ENCODE measurements at regions not wholly inside any gene's neighbourhood (a gene's known extent, or its start where the extent isn't known, plus 50 kb on each side); places are given as distances from the start of the nearest gene placed in this dataset.

DNA sequence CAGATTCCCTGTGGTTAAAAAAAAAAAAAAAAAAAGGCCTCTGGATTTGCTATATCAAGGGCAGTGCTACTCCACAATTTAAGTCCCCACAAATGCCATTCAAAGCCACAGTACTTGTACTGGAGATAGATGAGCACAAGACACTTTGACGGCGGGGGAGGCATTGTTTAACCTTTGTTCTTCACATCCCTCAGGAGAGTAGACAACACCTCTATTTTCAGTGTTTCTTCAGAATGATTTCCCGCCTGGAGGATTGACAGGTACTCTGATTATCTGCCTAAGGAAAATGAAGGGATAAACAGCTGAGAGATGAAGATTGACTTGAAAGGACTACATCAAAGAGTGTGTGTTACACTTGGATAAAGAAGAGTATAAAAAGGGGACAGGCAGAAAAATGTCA lies 58.7 kb downstream of the OTOL1 start:
- no peak for DNase-seq

DNA sequence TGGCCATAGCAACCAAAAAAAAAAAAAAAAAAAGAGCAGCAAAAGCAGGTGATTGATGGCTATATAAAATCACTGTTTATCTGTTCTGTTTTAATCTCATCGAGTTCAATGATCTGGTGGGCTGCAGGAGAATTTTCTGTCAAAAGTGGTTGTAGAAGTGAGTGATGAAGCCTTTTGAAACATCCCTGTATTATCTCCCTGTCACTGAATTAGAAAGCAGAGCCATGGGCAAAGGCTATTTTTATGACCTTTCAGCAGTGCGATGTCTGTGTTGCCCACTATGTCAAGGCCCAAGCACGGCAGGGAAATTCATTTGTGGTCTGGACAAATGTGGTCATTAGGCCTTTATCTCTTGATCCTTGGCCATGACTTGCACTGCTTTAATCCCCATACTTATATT lies 59.9 kb downstream of the OTOL1 start:
- DNase-seq: no peak

DNA sequence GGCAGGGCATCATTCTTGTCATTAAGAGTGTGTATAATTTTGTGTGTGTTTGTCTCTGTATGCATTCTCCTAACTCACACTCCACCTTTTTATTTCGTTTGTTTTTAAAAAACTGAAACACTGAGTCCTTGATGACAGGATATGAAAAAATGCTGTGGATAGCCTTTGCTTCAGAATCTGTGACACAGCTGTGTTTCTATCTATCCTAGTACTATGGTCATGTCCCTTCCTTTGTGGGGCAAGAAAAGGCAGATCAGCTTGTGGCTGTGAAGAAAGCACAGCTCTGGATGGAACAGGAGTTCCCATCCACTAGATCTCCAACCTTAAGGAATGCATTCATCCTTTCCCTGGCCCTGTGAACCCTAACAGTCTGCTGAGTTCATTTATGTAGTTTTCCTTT lies 60.3 kb downstream of the OTOL1 start:
- DNase-seq: no peak

DNA sequence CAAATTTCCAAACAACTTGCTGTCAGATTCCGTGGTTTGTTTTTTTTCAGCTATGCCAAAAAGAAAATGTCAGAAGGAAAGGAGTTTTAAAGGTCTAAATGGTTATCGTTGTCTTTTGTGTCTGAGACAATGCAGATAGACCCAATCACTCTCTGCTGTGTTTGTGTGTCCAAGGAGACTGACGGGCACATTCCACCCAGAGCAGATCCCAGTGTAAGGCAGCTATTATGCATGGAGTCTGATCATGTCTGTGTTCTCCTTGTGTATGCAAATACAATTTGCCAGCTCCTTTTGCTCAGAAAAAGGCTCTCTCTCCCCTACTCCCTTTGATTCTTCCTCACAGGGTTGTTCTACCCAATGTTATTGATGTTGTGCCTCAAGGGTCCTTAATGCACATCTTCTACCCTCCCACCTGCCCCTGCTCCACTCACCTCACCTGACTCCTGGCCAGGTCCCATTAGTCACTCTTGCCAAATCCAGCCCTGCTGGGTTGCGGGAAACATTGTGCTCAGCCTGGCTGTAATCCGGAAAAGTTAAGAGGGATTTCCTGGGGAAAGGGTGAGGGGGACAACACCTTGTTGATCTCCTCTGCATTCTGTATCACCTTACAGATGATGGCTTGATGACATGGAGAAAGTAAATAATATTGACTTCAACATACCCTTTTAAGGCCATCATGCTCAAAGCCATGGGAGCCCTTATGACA lies 61.0 kb downstream of the OTOL1 start:
- DNase-seq: no peak

DNA sequence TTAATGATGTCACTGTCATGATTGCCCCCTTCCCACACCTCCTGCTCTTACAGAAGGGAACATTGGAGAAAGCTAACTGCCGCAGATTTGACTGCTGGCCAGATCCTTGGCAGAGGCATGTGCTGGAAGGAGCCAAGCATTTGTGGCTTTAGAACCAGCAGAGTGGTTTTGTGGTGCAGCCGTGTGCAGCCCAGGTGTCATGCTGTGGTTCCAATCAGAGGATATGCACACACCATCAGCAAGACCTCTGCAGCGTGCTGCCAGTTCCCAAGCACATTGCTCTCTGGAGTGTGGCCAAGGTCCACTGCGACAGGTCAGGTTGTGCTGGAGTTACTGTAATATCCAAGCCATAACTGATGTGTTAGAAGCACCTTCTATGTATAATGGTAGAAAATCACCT lies 61.6 kb downstream of the OTOL1 start:
- DNase-seq: no peak

DNA sequence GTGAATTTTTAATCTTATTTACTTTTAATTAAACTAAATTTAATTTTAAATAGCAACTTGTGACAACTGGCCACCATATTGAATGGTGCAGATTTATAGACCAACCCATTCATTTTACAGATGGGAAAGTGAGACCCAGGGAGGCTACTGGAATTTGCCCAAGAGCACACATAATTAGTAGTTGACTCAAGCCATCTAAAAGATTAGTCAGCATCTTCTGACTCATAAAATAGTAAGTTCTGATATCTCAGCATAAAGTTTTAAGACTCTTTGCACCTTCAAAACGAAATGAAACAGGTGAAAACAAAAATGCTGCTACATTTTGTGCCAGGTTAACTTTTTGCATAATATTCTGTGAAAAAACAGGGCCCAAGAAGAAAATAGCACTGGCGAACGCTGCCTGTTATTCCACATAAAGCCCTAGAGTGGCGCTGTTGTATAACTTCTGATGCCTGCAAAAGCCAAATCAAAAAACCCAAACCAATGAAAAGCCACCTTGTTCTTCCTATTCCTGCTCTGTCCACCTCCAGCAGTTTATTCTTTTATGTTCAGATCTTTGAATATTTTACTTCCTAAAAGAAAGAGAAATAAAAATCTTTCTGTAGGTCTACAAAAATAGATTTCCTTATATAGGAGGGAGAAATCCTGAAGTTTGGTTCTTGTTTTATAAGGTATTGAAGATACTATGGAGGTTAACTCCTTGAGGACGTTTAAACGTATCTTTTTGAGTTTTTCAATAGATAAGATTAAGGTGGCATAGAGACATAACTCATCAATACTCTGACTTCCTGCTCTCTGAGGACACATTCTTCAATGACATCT lies 62.8 kb downstream of the OTOL1 start:
- DNase-seq: no peak

DNA sequence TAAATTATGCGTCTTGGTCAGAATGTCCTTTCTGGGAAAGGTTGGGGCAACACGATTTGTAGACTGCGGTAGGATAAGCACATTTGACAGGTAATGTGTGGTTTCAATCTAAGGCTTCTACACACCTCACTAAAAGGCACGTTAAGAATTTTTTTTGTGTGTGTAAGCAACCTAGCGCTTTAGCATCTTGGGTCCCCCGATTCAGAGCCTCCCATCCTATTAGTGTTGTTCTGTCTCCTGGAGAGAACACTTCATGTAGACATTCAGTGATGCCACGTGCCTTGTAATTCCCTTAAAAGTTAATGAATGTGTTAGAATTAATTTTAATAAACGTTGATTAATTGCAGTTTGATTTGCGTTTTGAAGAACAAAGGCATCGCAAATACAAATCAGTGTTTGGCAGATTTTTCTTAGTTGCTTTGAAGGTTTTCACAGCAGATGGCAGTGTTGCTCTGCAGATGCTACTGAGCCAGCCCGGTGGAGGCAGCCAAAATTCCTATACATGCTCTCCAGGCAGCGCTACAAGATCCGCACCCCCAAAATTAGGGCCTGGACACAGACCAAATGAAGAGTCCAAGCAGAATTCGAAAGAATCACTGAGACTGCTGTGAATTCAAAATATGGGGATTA lies 63.5 kb downstream of the OTOL1 start:
- DNase-seq: no peak

DNA sequence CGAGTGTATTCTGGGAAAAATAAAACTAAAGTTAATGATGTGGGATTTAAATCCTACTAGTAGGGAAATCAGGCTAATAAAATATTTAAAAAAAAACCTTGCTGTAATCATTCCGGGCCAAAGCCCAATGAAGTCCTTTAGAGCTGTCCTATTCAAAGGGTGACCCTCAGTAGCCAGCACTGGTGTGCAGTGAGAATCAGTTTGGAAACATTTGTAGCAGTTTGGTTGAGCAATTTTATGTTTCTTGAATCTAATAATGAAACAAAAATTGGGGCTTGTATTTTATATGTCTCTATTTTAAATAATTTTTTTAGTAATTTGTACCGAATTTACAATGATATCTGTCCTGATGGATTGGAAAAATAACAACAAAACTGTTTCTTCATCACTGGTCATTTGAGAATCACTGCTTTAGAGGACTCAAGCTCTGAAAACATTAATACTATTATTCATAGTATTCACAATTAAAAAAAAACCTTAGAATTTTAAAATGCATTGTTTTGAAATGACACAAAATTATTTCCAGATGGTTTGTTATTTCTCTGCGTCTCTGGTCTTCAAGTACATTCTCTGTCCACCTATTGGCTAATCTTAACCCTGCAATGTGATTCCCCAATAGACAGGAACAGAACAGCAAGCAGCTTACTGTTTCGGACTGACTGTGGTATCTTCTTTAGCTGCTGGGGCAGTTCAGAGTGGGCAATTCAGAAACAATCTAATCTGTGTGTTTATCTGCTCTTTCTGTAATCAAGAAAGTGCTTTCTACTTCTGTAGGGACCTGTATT lies 71.2 kb downstream of the OTOL1 start:
- DNase-seq: no peak

DNA sequence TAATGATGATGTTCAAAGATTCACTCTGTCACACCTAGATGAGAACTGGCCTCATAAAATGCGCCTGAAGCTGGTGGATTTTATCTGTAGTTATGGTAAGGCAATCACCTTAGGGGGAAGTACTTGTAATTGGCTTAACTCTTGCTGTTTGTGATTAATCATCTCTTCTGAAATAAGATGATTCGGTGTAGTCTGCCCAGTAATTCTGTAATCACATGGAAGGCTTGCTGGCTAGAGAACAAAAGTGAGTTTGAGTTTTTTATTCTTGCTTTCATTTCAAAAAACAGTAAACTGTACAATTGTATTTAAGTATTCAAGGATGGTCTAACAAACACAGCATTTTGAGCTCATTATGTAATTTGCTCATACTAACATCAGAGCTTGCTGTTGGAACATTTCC lies 72.1 kb downstream of the OTOL1 start:
- DNase-seq: no peak

DNA sequence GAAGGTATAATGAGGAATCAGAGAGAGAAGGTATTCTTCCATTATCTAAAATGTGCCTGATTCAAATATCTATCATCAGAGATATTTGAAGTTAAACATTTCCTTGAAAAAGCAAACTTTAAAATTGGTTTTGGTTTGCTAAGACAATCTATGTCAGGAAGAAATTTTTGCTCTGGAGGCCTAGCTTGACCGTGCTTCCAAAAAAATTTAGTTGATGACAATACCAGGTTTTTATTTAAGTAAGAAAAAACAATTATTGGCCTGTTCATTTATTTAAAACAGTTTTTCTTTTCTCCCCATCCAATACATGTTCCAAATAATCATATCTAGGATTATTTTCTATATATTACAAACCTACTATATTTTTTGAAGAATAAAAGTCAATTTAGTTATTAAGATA lies 75.3 kb downstream of the OTOL1 start:
- no peak for DNase-seq

DNA sequence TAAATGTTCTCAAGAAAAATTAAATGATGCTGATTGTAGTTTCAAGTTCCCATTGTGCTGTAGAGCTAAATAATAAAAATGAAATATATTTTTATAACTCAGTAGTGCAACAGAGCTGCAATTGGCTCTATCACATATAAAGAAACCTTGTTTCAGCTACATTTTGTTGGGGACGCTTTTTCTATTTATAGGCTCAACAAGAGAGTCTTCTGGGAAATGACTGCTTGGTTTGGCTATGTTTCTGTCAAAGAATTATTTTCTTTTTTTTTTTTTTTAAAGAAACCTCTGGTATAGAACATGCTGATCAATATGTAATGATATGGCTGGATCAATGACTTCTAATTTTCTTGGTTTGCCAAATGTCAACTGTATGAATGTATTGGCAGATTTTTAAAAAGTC lies 76.5 kb downstream of the OTOL1 start:
- no peak for DNase-seq

DNA sequence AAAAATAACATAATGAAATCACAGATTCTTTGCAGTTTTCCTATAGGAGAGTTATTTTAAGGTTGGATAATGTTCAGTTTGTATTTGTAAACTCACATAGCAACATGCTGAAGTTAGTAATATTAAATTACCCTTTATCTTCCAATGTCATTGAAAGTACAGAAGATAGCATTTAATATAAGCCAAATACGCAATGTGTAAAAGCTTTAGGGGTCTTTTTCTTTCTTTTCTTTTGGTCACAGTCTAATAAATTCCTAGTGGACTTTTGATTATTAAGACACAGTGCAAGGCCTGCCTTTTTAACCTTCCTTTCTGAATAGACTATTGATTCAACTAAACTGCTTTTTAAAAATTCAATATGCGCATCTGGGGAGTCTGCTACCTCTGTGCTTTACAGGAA lies 79.3 kb downstream of the OTOL1 start:
- DNase-seq: no peak

DNA sequence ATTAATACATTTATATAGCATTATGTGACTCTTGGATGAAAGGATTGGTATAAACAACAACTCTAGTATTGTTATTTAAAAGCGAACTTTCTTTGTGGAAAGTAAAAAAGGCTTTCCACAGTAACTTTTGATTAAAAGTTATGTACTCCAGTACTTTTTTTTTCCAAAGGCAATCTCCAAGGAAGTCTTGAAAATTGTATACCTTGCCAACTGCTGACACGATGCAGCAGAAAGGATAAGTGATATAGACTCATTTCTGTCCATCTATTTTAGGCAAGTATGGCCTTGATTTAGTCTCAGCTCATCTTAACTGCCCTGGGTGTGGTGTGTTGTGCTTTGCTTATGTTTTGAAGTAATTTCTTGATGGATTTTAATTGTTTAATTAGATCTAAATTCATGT lies 79.7 kb downstream of the OTOL1 start:
- DNase-seq: no peak

DNA sequence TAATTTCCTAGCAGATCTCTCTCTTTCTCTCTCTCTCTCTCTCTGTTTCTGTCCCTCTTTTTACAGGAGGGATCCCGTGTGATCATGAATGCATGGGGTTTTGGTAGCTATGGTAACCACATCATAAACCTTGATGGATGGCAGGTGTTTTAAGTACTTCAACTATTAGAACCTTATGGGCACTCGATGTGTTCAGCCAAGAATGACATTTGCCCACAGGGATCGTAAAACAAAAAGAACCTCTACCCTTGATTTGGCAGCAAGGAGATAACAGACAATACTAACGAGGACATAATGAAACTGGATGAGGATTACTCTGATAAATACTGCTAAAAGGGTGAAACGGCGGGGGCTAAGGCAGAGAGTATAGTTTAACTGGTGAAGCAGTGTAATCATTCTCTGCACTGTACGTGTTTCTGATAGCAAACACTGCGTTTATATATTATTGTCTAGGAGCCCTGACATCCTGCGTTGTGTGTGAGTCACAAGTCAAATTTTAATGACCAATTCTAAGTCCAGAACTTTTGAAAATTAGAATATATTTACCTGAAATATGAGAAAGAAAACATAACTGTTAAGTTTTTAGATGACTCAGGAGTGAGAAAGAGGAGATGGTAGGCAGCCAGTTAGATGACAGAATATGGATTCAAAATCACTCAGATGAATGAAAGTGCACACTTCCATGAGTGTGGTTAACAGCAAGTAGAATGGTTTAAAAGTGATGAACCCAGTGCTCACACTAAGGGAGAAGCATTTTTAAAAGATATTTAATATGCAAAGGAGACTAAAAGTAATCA lies 80.3 kb downstream of the OTOL1 start:
- DNase-seq: no peak

DNA sequence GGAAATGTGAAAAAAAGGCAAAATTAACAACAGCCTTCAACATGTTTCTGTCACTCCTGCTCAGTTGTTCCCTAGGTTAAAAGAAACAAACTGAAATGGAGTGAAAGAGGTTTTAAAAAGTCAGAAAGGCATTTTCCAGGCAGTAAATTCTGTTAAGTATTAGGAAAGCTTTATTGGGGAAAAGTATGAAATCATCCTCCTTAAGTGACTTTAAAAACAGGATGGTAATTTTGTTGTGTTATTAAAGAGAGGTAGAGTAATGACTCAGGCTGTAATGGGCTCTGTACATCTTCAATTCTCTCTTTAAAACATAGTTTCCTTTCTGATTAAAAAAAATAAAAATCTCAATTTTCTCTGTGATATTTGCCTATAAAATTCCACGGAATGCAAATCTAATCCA lies 81.1 kb downstream of the OTOL1 start:
- DNase-seq: no peak

DNA sequence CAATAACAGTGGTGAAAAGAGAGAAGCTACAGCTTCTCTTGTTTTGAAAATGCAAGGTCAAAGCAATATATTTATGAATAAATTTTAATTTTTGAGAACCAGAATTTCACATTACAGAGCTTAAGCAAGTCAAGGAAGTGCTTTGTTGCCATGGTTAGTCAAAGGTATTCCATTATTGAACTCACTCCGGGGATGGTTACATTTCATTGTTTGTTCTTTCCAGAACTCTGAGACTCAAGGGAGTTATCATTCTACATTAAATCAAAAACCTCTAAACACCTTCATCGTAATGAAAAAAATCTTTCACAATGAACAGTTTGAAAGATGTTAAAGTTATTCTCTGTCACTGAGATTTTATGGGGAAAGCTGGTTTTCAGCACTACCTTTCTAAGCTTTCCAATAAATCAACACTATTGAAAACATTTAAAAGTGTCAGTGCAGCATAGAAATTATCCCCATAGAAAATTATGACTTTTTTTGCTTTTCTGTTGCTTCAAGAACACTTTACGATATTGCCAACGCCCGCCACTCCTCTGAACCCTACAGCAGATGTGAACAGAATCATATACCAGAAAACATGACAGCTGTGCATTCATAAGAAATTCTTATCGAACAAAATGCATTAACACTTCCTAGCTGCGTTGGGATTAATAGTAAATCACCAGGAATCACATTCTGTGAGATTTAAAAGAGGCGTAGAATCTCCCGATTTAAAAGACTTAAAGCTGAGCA lies 83.0 kb downstream of the OTOL1 start:
- no peak for DNase-seq

DNA sequence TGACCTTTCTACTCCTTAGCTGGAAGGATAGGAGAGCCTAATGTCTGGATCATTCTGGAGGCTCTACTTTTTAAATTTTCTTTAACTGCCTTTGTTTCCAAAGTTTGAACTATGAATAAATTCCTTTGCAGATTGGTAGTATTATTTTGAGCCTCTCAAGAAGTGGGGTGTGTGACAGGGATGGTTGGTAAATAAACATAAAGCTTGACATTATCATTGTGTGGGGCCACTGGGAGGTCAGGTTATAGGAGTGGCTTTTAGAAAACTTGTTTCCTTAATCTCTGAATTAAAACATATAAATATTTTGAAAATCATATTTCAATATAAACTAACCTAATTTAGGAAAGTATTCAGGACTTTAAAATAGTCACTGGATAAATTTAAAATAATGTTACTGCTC lies 89.3 kb downstream of the OTOL1 start:
- no peak for DNase-seq

DNA sequence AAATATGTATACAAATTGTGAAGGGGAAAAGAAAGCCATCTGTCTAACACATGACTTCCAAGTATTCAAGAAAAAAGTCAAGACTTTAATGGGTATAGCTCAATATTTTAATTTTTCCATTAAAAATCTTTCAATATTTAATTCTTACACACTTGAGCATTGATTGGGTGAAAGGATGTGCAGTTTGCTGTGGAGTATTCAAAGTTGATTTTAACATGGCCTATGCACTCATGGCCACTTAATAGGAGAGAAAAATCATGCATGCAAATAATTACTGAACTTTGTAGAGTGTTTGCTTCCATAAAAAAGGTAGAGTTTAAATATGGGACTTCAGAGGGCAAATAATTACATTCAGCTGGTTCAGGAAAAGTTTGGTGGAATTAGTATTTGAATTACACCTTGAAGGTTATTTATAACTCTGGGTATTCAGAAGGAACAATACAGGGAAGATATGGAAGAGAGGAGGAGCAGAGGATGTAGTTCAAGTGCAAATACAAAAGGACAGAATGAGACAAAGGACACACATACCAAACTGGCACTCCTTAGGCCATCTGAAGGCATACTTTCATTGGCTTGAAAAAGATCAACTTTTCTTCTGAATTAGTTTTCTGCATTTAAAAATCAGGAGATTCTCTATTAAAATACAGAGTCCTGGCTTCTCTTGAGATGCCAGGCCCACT lies 90.1 kb downstream of the OTOL1 start:
- DNase-seq: no peak

DNA sequence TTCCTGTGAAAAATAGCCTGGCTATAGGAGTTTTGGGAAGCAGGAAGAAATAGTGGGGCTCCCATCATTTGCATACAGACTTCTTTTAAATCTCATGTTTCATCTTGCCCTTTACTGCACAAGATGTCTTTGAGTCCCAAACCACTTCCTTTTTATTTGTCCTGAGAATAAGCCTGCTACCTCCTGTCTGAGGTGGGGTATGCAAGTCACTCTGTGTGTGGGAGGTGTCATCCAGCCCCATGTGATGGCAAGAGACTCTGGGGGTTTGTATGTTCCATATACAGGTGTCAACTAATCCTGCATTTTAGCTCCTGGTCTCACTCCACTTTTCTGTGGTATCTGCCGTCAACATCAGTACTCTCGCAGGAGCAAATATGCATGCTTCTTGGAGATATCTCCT lies 102.0 kb downstream of the OTOL1 start:
- no peak for DNase-seq

DNA sequence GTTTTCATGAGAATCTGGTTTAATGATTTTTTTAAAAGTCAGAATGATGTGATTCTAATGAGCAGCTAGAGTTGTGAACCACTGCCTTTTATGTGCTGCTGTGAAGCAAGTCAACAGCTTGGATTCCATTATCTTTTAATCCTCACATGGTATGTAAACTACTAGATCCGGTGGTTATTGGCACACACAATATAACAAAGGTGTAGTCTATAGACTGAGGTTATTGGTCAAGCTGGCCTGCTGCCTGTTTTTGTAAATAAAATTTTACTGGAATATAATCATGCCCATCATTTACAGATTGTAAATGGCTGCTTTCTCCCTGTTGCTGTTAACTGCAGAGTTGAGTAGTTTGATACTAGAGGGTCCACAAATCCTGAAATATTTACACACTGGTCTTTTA lies 103.1 kb downstream of the OTOL1 start:
- DNase-seq: no peak

DNA sequence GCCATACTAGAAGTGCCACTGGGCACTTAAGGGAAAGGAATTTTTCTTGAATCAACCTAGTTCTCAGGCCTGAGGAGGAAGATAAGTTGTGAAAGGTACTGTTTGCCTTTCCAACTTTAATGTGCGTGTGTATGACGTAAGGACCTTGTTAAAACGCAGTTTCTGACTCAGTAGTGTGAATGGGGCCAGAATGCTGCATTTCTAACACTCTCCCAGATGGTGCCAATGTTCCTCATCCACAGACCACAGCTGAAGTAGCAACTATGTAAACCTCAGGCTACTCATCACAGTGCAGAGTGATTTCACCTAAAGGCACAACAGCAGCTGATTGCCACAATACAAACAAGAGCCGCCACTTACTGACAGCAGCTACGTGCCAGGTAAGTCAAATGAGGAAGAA lies 103.6 kb downstream of the OTOL1 start:
- no peak for DNase-seq
